Bronchial epithelial cell (primary cell): ENCODE measurements at regions not wholly inside any gene's neighbourhood (a gene's known extent, or its start where the extent isn't known, plus 50 kb on each side); places are given as distances from the start of the nearest gene placed in this dataset.

Source experiments
- DNase-seq: peaks from one replicate; pipeline ENCODE4 v3.0.0-alpha.2; 2010; ENCODE audit warnings: low read depth
- FAIRE-seq: peaks from 2 replicates; lab custom pipeline; 2011; peaks lifted over from hg19 to GRCh38; lab: Jason Lieb, UNC
- H3K27me3 ChIP-seq: 2 replicates; pipeline ENCODE4 v1.5.1; 2011; ENCODE audit warnings: low read length; ENCODE audit not compliant: control insufficient read depth, insufficient read depth
- H3K36me3 ChIP-seq: 2 replicates; pipeline ENCODE4 v1.5.1; 2011; ENCODE audit warnings: low read length; ENCODE audit not compliant: control insufficient read depth, insufficient read depth
- H3K4me3 ChIP-seq: 2 replicates; pipeline ENCODE4 v1.5.1; 2011; ENCODE audit warnings: mild to moderate bottlenecking, low read depth, low read length, control low read depth
- CTCF ChIP-seq: IDR thresholded peaks from 2 replicates; pipeline ENCODE4 v1.5.1; 2011; ENCODE audit warnings: mild to moderate bottlenecking, moderate library complexity, low read length, control low read depth, inconsistent platforms; ENCODE audit not compliant: insufficient read depth, severe bottlenecking

- peaks cover 4% of the 10 kb centered on the region for H3K27me3 ChIP-seq
- no peak for TF ChIP-seq CTCF
- no peaks in the 10 kb centered on the region for H3K36me3 ChIP-seq
- DNase-seq (no peak), FAIRE-seq (no peak)
- no peak overlapping the region for H3K4me3 ChIP-seq
Measured at GRCh38 chr15:45796433-45796832, 161.6 kb downstream of the SQOR start.

GRCh38 chr15:45799508-45799907 is 164.7 kb downstream of the SQOR start:
- FAIRE-seq (no peak), DNase-seq (no peak)
- Histone ChIP-seq H3K27me3 (no peaks in the 10 kb centered on the region), H3K36me3 (no peaks in the 10 kb centered on the region), H3K4me3 (no peak overlapping the region)
- TF ChIP-seq CTCF: no peak

GRCh38 chr15:45801543-45801942 is 166.7 kb downstream of the SQOR start:
- TF ChIP-seq CTCF: no peak
- H3K4me3 ChIP-seq: no peak overlapping the region
- DNase-seq: no peak
- no peaks in the 10 kb centered on the region for H3K36me3 ChIP-seq
- no peak for FAIRE-seq
- H3K27me3 ChIP-seq: no peaks in the 10 kb centered on the region

- no peak for FAIRE-seq
- no peak for TF ChIP-seq CTCF
Measured at GRCh38 chr15:45802140-45802539, 167.3 kb downstream of the SQOR start.

GRCh38 chr15:45804028-45804427 is 169.2 kb downstream of the SQOR start:
- DNase-seq (no peak), FAIRE-seq (no peak)
- TF ChIP-seq CTCF: no peak

More at GRCh38 chr15:45802140-45802539, 167.3 kb downstream of the SQOR start:
- no peak for DNase-seq
- Histone ChIP-seq H3K36me3 (no peaks in the 10 kb centered on the region), H3K27me3 (no peaks in the 10 kb centered on the region), H3K4me3 (no peak overlapping the region)

GRCh38 chr15:45810201-45810600 is 175.4 kb downstream of the SQOR start:
- Histone ChIP-seq H3K27me3 (no peaks in the 10 kb centered on the region), H3K4me3 (no peak overlapping the region), H3K36me3 (no peaks in the 10 kb centered on the region)
- no peak for TF ChIP-seq CTCF
- FAIRE-seq (no peak), DNase-seq (no peak)

More at GRCh38 chr15:45804028-45804427, 169.2 kb downstream of the SQOR start:
- Histone ChIP-seq H3K36me3 (no peaks in the 10 kb centered on the region), H3K4me3 (no peak overlapping the region), H3K27me3 (no peaks in the 10 kb centered on the region)
